ENCODE measurements at regions not wholly inside any gene's neighbourhood (a gene's known extent, or its start where the extent isn't known, plus 50 kb on each side); places are given as distances from the start of the nearest gene placed in this dataset.

- TF ChIP-seq CTCF (IDR thresholded peaks at IDR 0.05; ENCODE audit: poor library complexity, severe bottlenecking) (no peak), EP300 (conservative IDR thresholded peaks at IDR 0.05; ENCODE audit: poor library complexity, severe bottlenecking) (no peak), EZH2 (IDR thresholded peaks at IDR 0.05; ENCODE audit: borderline replicate concordance, insufficient read depth, low read length, poor library complexity, severe bottlenecking) (no peak)
Observed at GRCh38 chr17:55629995-55630394, 92.7 kb downstream of the TMEM100 start.

All from neural cell (in vitro differentiated cells).